ENCODE measurements at regions not wholly inside any gene's neighbourhood (a gene's known extent, or its start where the extent isn't known, plus 50 kb on each side); places are given as distances from the start of the nearest gene placed in this dataset.

DNA sequence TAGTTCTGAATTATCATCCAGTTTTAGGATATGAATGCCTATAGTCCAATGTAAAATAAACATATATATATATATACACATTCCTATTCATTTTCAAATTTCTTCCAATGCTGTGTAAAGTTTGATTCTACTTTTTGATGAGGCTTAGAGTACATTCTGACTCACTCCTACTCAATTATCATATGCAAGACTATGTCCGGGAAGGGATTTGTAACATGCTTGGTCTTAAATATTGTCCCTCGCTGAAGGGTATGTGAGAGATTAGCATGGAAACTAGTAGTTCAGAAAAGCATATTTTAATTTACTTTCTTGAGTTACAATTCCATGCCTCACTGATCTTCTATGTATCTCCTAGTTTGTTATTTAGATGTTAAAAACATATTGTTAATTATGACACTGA, 377.7 kb upstream of the MAP2 start:
- H3K27me3 ChIP-seq (ENCODE audit: control insufficient read depth, insufficient read depth, low read length) = no peaks in the 10 kb centered on the region
- H3K9ac ChIP-seq (ENCODE audit: low read length) = no peak overlapping the region
- no peaks in the 10 kb centered on the region for H3K4me1 ChIP-seq (ENCODE audit: control insufficient read depth, insufficient read depth, low read length)
- no peaks in the 10 kb centered on the region for H3K36me3 ChIP-seq (ENCODE audit: control insufficient read depth, insufficient read depth, low read length)
- H3K4me3 ChIP-seq (ENCODE audit: low read length) = no peak overlapping the region
- H3K9me3 ChIP-seq (ENCODE audit: control insufficient read depth, low read length) = no peaks in the 10 kb centered on the region

DNA sequence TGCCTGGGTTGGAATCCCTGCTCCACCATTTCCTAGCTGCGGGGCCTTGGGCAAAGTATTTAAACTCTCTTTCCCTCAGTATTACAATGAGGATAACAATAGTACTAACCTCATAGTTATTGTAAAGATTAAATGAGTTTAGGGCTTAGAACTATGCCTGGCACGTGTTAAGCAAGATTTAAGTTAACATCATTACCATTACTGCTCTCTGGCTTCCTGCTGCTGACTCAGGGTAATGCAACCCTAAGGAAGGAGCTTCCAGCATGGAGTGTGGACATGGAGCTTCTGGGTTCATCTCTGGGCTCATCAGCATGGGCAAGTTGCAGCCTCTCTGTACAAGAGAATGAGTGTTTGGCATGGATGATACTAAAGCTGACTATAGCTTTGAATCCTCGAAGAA, 374.2 kb upstream of the MAP2 start:
- Histone ChIP-seq H3K4me1 (ENCODE audit: control insufficient read depth, insufficient read depth, low read length) (no peaks in the 10 kb centered on the region), H3K4me3 (ENCODE audit: low read length) (no peak overlapping the region), H3K9me3 (ENCODE audit: control insufficient read depth, low read length) (no peaks in the 10 kb centered on the region), H3K27me3 (ENCODE audit: control insufficient read depth, insufficient read depth, low read length) (no peaks in the 10 kb centered on the region), H3K36me3 (ENCODE audit: control insufficient read depth, insufficient read depth, low read length) (no peaks in the 10 kb centered on the region), H3K9ac (ENCODE audit: low read length) (no peak overlapping the region)

- H3K9me3 ChIP-seq (ENCODE audit: control insufficient read depth, low read length) = no peaks in the 10 kb centered on the region
- H3K36me3 ChIP-seq (ENCODE audit: control insufficient read depth, insufficient read depth, low read length) = no peaks in the 10 kb centered on the region
- no peak overlapping the region for H3K9ac ChIP-seq (ENCODE audit: low read length)
- no peaks in the 10 kb centered on the region for H3K27me3 ChIP-seq (ENCODE audit: control insufficient read depth, insufficient read depth, low read length)
- no peak overlapping the region for H3K4me3 ChIP-seq (ENCODE audit: low read length)
- no peaks in the 10 kb centered on the region for H3K4me1 ChIP-seq (ENCODE audit: control insufficient read depth, insufficient read depth, low read length)
These were observed 361.6 kb upstream of the MAP2 start for GRCh38 chr2:209062210-209062609.

GRCh38 chr2:209070262-209070661, 353.6 kb upstream of the MAP2 start:
- no peaks in the 10 kb centered on the region for H3K36me3 ChIP-seq (ENCODE audit: control insufficient read depth, insufficient read depth, low read length)
- H3K9ac ChIP-seq (ENCODE audit: low read length) = no peak overlapping the region
- no peaks in the 10 kb centered on the region for H3K27me3 ChIP-seq (ENCODE audit: control insufficient read depth, insufficient read depth, low read length)
- H3K9me3 ChIP-seq (ENCODE audit: control insufficient read depth, low read length) = no peaks in the 10 kb centered on the region
- no peak overlapping the region for H3K4me3 ChIP-seq (ENCODE audit: low read length)
- no peaks in the 10 kb centered on the region for H3K4me1 ChIP-seq (ENCODE audit: control insufficient read depth, insufficient read depth, low read length)

DNA sequence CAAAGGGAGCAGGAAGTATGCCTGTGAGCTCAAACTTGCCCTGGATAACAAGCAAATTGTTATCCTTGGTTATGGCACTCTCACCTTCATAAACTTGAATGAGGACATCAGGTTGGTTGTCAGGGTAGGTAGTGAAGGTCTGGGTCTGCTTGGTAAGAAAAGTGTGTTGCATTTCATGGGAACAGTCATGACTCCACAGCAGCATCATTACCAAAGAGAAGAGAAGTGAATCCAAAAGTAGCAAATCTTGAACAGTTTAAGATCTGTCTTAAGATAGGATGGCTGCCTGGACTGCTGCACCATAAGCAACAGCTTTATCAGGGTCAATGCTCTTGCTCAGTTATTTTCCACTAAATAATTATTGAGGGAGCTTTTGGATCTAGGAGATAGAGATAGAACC, 350.7 kb upstream of the MAP2 start:
- Histone ChIP-seq H3K36me3 (ENCODE audit: control insufficient read depth, insufficient read depth, low read length) (no peaks in the 10 kb centered on the region), H3K4me1 (ENCODE audit: control insufficient read depth, insufficient read depth, low read length) (no peaks in the 10 kb centered on the region), H3K27me3 (ENCODE audit: control insufficient read depth, insufficient read depth, low read length) (no peaks in the 10 kb centered on the region), H3K9ac (ENCODE audit: low read length) (no peak overlapping the region), H3K9me3 (ENCODE audit: control insufficient read depth, low read length) (no peaks in the 10 kb centered on the region), H3K4me3 (ENCODE audit: low read length) (no peak overlapping the region)

GRCh38 chr2:209074711-209075110, 349.1 kb upstream of the MAP2 start:
- no peaks in the 10 kb centered on the region for H3K9me3 ChIP-seq (ENCODE audit: control insufficient read depth, low read length)
- H3K27me3 ChIP-seq (ENCODE audit: control insufficient read depth, insufficient read depth, low read length) = no peaks in the 10 kb centered on the region

GRCh38 chr2:209076151-209076550, 347.7 kb upstream of the MAP2 start:
- Histone ChIP-seq H3K36me3 (ENCODE audit: control insufficient read depth, insufficient read depth, low read length) (no peaks in the 10 kb centered on the region), H3K27me3 (ENCODE audit: control insufficient read depth, insufficient read depth, low read length) (no peaks in the 10 kb centered on the region), H3K9ac (ENCODE audit: low read length) (no peak overlapping the region), H3K4me3 (ENCODE audit: low read length) (no peak overlapping the region), H3K9me3 (ENCODE audit: control insufficient read depth, low read length) (no peaks in the 10 kb centered on the region), H3K4me1 (ENCODE audit: control insufficient read depth, insufficient read depth, low read length) (no peaks in the 10 kb centered on the region)

More at GRCh38 chr2:209074711-209075110, 349.1 kb upstream of the MAP2 start:
- no peak overlapping the region for H3K9ac ChIP-seq (ENCODE audit: low read length)
- no peak overlapping the region for H3K4me3 ChIP-seq (ENCODE audit: low read length)
- no peaks in the 10 kb centered on the region for H3K4me1 ChIP-seq (ENCODE audit: control insufficient read depth, insufficient read depth, low read length)
- no peaks in the 10 kb centered on the region for H3K36me3 ChIP-seq (ENCODE audit: control insufficient read depth, insufficient read depth, low read length)

GRCh38 chr2:209086761-209087160, 337.1 kb upstream of the MAP2 start:
- Histone ChIP-seq H3K4me3 (ENCODE audit: low read length) (no peak overlapping the region), H3K4me1 (ENCODE audit: control insufficient read depth, insufficient read depth, low read length) (no peaks in the 10 kb centered on the region), H3K9me3 (ENCODE audit: control insufficient read depth, low read length) (no peaks in the 10 kb centered on the region), H3K36me3 (ENCODE audit: control insufficient read depth, insufficient read depth, low read length) (no peaks in the 10 kb centered on the region), H3K9ac (ENCODE audit: low read length) (no peak overlapping the region), H3K27me3 (ENCODE audit: control insufficient read depth, insufficient read depth, low read length) (no peaks in the 10 kb centered on the region)

DNA sequence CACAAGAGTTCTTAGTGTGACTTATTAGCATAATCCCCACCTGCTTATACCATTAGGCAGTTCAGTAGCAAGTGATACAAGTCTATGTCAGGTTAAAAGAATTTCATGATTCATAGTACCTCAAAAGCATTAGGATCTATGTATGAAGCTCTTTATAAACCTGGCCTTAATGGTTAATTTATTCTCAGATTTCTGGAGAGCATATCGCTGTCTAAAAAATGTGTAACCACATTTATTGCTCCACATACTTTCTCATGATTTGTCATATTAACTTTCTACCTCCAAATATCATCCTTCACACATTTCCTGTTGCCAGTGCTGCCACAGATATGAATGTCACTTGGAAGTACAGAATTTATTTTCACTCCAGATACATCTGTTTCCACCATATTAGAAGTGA, 332.8 kb upstream of the MAP2 start:
- H3K4me3 ChIP-seq (ENCODE audit: low read length) = no peak overlapping the region
- no peak overlapping the region for H3K9ac ChIP-seq (ENCODE audit: low read length)
- no peaks in the 10 kb centered on the region for H3K27me3 ChIP-seq (ENCODE audit: control insufficient read depth, insufficient read depth, low read length)
- H3K36me3 ChIP-seq (ENCODE audit: control insufficient read depth, insufficient read depth, low read length) = no peaks in the 10 kb centered on the region
- H3K9me3 ChIP-seq (ENCODE audit: control insufficient read depth, low read length) = no peaks in the 10 kb centered on the region
- no peaks in the 10 kb centered on the region for H3K4me1 ChIP-seq (ENCODE audit: control insufficient read depth, insufficient read depth, low read length)

GRCh38 chr2:209094221-209094620, 329.6 kb upstream of the MAP2 start:
- H3K9ac ChIP-seq (ENCODE audit: low read length) = no peak overlapping the region
- no peak overlapping the region for H3K4me3 ChIP-seq (ENCODE audit: low read length)
- H3K4me1 ChIP-seq (ENCODE audit: control insufficient read depth, insufficient read depth, low read length) = no peaks in the 10 kb centered on the region
- no peaks in the 10 kb centered on the region for H3K27me3 ChIP-seq (ENCODE audit: control insufficient read depth, insufficient read depth, low read length)
- H3K9me3 ChIP-seq (ENCODE audit: control insufficient read depth, low read length) = no peaks in the 10 kb centered on the region
- no peaks in the 10 kb centered on the region for H3K36me3 ChIP-seq (ENCODE audit: control insufficient read depth, insufficient read depth, low read length)

GRCh38 chr2:209095432-209095831, 328.4 kb upstream of the MAP2 start:
- Histone ChIP-seq H3K4me3 (ENCODE audit: low read length) (no peak overlapping the region), H3K9me3 (ENCODE audit: control insufficient read depth, low read length) (no peaks in the 10 kb centered on the region), H3K9ac (ENCODE audit: low read length) (no peak overlapping the region), H3K27me3 (ENCODE audit: control insufficient read depth, insufficient read depth, low read length) (no peaks in the 10 kb centered on the region), H3K36me3 (ENCODE audit: control insufficient read depth, insufficient read depth, low read length) (no peaks in the 10 kb centered on the region), H3K4me1 (ENCODE audit: control insufficient read depth, insufficient read depth, low read length) (no peaks in the 10 kb centered on the region)

DNA sequence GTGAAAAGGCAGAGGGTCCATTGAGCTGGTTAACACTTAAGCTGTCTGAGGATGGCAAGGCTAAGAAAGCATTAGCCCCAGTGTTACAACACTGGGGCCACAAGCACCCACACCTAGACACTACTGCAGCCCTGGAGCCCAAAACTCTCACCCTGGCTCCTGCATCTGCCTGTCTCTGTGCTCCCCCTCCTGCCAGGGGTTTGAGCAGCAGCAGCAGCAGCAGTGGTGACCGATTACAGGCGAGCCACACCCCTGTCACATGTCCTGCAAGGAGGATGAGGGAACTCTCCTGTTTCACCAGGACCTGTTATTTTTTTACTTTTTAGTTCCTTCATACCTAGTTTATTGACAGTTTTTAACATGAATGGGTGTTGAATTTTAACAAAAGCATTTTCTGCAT, 326.7 kb upstream of the MAP2 start:
- no peaks in the 10 kb centered on the region for H3K27me3 ChIP-seq (ENCODE audit: control insufficient read depth, insufficient read depth, low read length)
- no peak overlapping the region for H3K9ac ChIP-seq (ENCODE audit: low read length)
- no peaks in the 10 kb centered on the region for H3K4me1 ChIP-seq (ENCODE audit: control insufficient read depth, insufficient read depth, low read length)
- no peaks in the 10 kb centered on the region for H3K9me3 ChIP-seq (ENCODE audit: control insufficient read depth, low read length)
- H3K4me3 ChIP-seq (ENCODE audit: low read length) = no peak overlapping the region
- H3K36me3 ChIP-seq (ENCODE audit: control insufficient read depth, insufficient read depth, low read length) = no peaks in the 10 kb centered on the region

DNA sequence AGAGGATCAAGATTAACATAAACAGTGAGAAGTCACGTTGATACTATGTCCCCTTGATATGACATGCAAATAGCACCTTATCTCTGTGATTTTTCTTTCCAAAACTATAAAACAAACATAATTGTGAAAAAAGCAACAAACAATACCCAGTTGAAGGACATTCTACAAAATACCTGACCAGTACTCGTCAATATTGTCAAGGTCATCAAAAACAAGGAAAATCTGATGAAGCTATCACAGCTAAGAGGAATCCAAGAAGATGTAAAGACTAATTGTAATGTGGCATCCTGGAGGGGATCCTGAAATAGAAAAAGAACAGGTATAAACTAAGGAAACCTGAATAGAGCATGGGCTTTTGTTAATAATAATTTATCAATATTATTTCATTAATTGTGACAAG, 321.5 kb upstream of the MAP2 start:
- no peaks in the 10 kb centered on the region for H3K9me3 ChIP-seq (ENCODE audit: control insufficient read depth, low read length)
- H3K4me3 ChIP-seq (ENCODE audit: low read length) = no peak overlapping the region
- H3K36me3 ChIP-seq (ENCODE audit: control insufficient read depth, insufficient read depth, low read length) = no peaks in the 10 kb centered on the region
- no peaks in the 10 kb centered on the region for H3K27me3 ChIP-seq (ENCODE audit: control insufficient read depth, insufficient read depth, low read length)
- H3K4me1 ChIP-seq (ENCODE audit: control insufficient read depth, insufficient read depth, low read length) = no peaks in the 10 kb centered on the region
- no peak overlapping the region for H3K9ac ChIP-seq (ENCODE audit: low read length)
